ENCODE measurements at regions not wholly inside any gene's neighbourhood (a gene's known extent, or its start where the extent isn't known, plus 50 kb on each side); places are given as distances from the start of the nearest gene placed in this dataset.

- peaks cover 7% of the 10 kb centered on the region; the same call in 1 of the 2 replicates for H3K36me3 ChIP-seq (ENCODE audit: insufficient read depth, low read length)
- no peaks in the 10 kb centered on the region for H3K27me3 ChIP-seq (ENCODE audit: insufficient read depth, low read length)
- peak overlapping the region; percentile 62 for H3K27ac ChIP-seq (ENCODE audit: low read depth, low read length)
- H3K79me2 ChIP-seq (ENCODE audit: control insufficient read depth, insufficient read depth, low read length, unreplicated experiment) = peaks cover 91% of the 10 kb centered on the region
- no peak overlapping the region for H2AFZ ChIP-seq (ENCODE audit: low read length, unreplicated experiment)
- no peak overlapping the region for H3K4me3 ChIP-seq (ENCODE audit: low read depth, low read length)
- H3K4me1 ChIP-seq (ENCODE audit: control insufficient read depth, insufficient read depth, low read length, unreplicated experiment) = peaks cover 60% of the 10 kb centered on the region
Measured at GRCh38 chr9:110104261-110104809, 103.6 kb downstream of the C9orf152 start.

GRCh38 chr9:110105107-110105506 lies 102.9 kb downstream of the C9orf152 start:
- Histone ChIP-seq H3K4me3 (ENCODE audit: low read depth, low read length) (no peak overlapping the region), H3K79me2 (ENCODE audit: control insufficient read depth, insufficient read depth, low read length, unreplicated experiment) (peaks cover 91% of the 10 kb centered on the region), H3K27me3 (ENCODE audit: insufficient read depth, low read length) (no peaks in the 10 kb centered on the region), H3K27ac (ENCODE audit: low read depth, low read length) (peak overlapping the region; percentile 62), H3K4me1 (ENCODE audit: control insufficient read depth, insufficient read depth, low read length, unreplicated experiment) (peaks cover 62% of the 10 kb centered on the region), H3K36me3 (ENCODE audit: insufficient read depth, low read length) (peaks cover 7% of the 10 kb centered on the region; the same call in 1 of the 2 replicates), H2AFZ (ENCODE audit: low read length, unreplicated experiment) (no peak overlapping the region)

- Histone ChIP-seq H3K4me3 (ENCODE audit: low read depth, low read length) (no peak overlapping the region), H3K27ac (ENCODE audit: low read depth, low read length) (peak overlapping the region; percentile 62; the same call in 1 of the 2 replicates), H3K79me2 (ENCODE audit: control insufficient read depth, insufficient read depth, low read length, unreplicated experiment) (peaks cover 83% of the 10 kb centered on the region), H2AFZ (ENCODE audit: low read length, unreplicated experiment) (no peak overlapping the region), H3K27me3 (ENCODE audit: insufficient read depth, low read length) (no peaks in the 10 kb centered on the region), H3K36me3 (ENCODE audit: insufficient read depth, low read length) (peaks cover 3% of the 10 kb centered on the region; the same call in 1 of the 2 replicates), H3K4me1 (ENCODE audit: control insufficient read depth, insufficient read depth, low read length, unreplicated experiment) (peaks cover 55% of the 10 kb centered on the region)
Measured at GRCh38 chr9:110106661-110107060, 101.3 kb downstream of the C9orf152 start.

GRCh38 chr9:110109333-110110092 lies 98.4 kb downstream of the C9orf152 start:
- H3K4me1 ChIP-seq (ENCODE audit: control insufficient read depth, insufficient read depth, low read length, unreplicated experiment) = peaks cover 52% of the 10 kb centered on the region
- no peak overlapping the region for H2AFZ ChIP-seq (ENCODE audit: low read length, unreplicated experiment)
- H3K4me3 ChIP-seq (ENCODE audit: low read depth, low read length) = no peak overlapping the region
- H3K36me3 ChIP-seq (ENCODE audit: insufficient read depth, low read length) = no peaks in the 10 kb centered on the region
- H3K27me3 ChIP-seq (ENCODE audit: insufficient read depth, low read length) = no peaks in the 10 kb centered on the region
- peak overlapping the region; percentile 57 for H3K27ac ChIP-seq (ENCODE audit: low read depth, low read length)
- H3K79me2 ChIP-seq (ENCODE audit: control insufficient read depth, insufficient read depth, low read length, unreplicated experiment) = peaks cover 83% of the 10 kb centered on the region

- H3K36me3 ChIP-seq (ENCODE audit: insufficient read depth, low read length) = no peaks in the 10 kb centered on the region
- H3K79me2 ChIP-seq (ENCODE audit: control insufficient read depth, insufficient read depth, low read length, unreplicated experiment) = peaks cover 83% of the 10 kb centered on the region
- H3K27me3 ChIP-seq (ENCODE audit: insufficient read depth, low read length) = no peaks in the 10 kb centered on the region
- H3K4me1 ChIP-seq (ENCODE audit: control insufficient read depth, insufficient read depth, low read length, unreplicated experiment) = peaks cover 52% of the 10 kb centered on the region
- peak overlapping the region; percentile 57 for H3K27ac ChIP-seq (ENCODE audit: low read depth, low read length)
- H2AFZ ChIP-seq (ENCODE audit: low read length, unreplicated experiment) = no peak overlapping the region
- no peak overlapping the region for H3K4me3 ChIP-seq (ENCODE audit: low read depth, low read length)
Measured at GRCh38 chr9:110110154-110110553, 97.8 kb downstream of the C9orf152 start.

- Histone ChIP-seq H3K4me3 (ENCODE audit: low read depth, low read length) (no peak overlapping the region), H3K27ac (ENCODE audit: low read depth, low read length) (peak overlapping the region; percentile 6; the same call in 1 of the 2 replicates), H2AFZ (ENCODE audit: low read length, unreplicated experiment) (no peak overlapping the region), H3K4me1 (ENCODE audit: control insufficient read depth, insufficient read depth, low read length, unreplicated experiment) (peaks cover 58% of the 10 kb centered on the region), H3K27me3 (ENCODE audit: insufficient read depth, low read length) (no peaks in the 10 kb centered on the region), H3K79me2 (ENCODE audit: control insufficient read depth, insufficient read depth, low read length, unreplicated experiment) (peaks cover 77% of the 10 kb centered on the region), H3K36me3 (ENCODE audit: insufficient read depth, low read length) (no peaks in the 10 kb centered on the region)
Measured at GRCh38 chr9:110111868-110112267, 96.1 kb downstream of the C9orf152 start.

GRCh38 chr9:110112792-110113191 lies 95.2 kb downstream of the C9orf152 start:
- Histone ChIP-seq H3K4me1 (ENCODE audit: control insufficient read depth, insufficient read depth, low read length, unreplicated experiment) (peaks cover 65% of the 10 kb centered on the region), H3K36me3 (ENCODE audit: insufficient read depth, low read length) (0 out of 2 replicates have a peak, but pooled peaks cover 4% of the 10 kb centered on the region), H3K27me3 (ENCODE audit: insufficient read depth, low read length) (no peaks in the 10 kb centered on the region), H2AFZ (ENCODE audit: low read length, unreplicated experiment) (no peak overlapping the region), H3K27ac (ENCODE audit: low read depth, low read length) (peak overlapping the region; percentile 6; the same call in 1 of the 2 replicates), H3K4me3 (ENCODE audit: low read depth, low read length) (no peak overlapping the region), H3K79me2 (ENCODE audit: control insufficient read depth, insufficient read depth, low read length, unreplicated experiment) (peaks cover 78% of the 10 kb centered on the region)

- Histone ChIP-seq H3K27me3 (ENCODE audit: insufficient read depth, low read length) (no peaks in the 10 kb centered on the region), H3K4me3 (ENCODE audit: low read depth, low read length) (peak overlapping the region; percentile 30; the same call in 1 of the 2 replicates), H3K4me1 (ENCODE audit: control insufficient read depth, insufficient read depth, low read length, unreplicated experiment) (peaks cover 61% of the 10 kb centered on the region), H2AFZ (ENCODE audit: low read length, unreplicated experiment) (no peak overlapping the region), H3K36me3 (ENCODE audit: insufficient read depth, low read length) (0 out of 2 replicates have a peak, but pooled peaks cover 4% of the 10 kb centered on the region), H3K27ac (ENCODE audit: low read depth, low read length) (peak overlapping the region; percentile 98), H3K79me2 (ENCODE audit: control insufficient read depth, insufficient read depth, low read length, unreplicated experiment) (peaks cover 79% of the 10 kb centered on the region)
Measured at GRCh38 chr9:110114086-110114858, 93.7 kb downstream of the C9orf152 start.

- Histone ChIP-seq H3K79me2 (ENCODE audit: control insufficient read depth, insufficient read depth, low read length, unreplicated experiment) (peaks cover 79% of the 10 kb centered on the region), H3K27me3 (ENCODE audit: insufficient read depth, low read length) (no peaks in the 10 kb centered on the region), H3K4me3 (ENCODE audit: low read depth, low read length) (peak overlapping the region; percentile 30; the same call in 1 of the 2 replicates), H3K27ac (ENCODE audit: low read depth, low read length) (peak overlapping the region; percentile 98), H3K4me1 (ENCODE audit: control insufficient read depth, insufficient read depth, low read length, unreplicated experiment) (peaks cover 56% of the 10 kb centered on the region), H3K36me3 (ENCODE audit: insufficient read depth, low read length) (0 out of 2 replicates have a peak, but pooled peaks cover 6% of the 10 kb centered on the region), H2AFZ (ENCODE audit: low read length, unreplicated experiment) (no peak overlapping the region)
Measured at GRCh38 chr9:110114859-110115201, 93.1 kb downstream of the C9orf152 start.

- peaks cover 79% of the 10 kb centered on the region for H3K79me2 ChIP-seq (ENCODE audit: control insufficient read depth, insufficient read depth, low read length, unreplicated experiment)
Measured at GRCh38 chr9:110115341-110115820, 92.6 kb downstream of the C9orf152 start.

More at GRCh38 chr9:110115341-110115820, 92.6 kb downstream of the C9orf152 start:
- Histone ChIP-seq H3K4me1 (ENCODE audit: control insufficient read depth, insufficient read depth, low read length, unreplicated experiment) (peaks cover 51% of the 10 kb centered on the region), H3K27ac (ENCODE audit: low read depth, low read length) (peak overlapping the region; percentile 98), H3K36me3 (ENCODE audit: insufficient read depth, low read length) (0 out of 2 replicates have a peak, but pooled peaks cover 7% of the 10 kb centered on the region), H3K4me3 (ENCODE audit: low read depth, low read length) (peak overlapping the region; percentile 30; the same call in 1 of the 2 replicates), H3K27me3 (ENCODE audit: insufficient read depth, low read length) (no peaks in the 10 kb centered on the region), H2AFZ (ENCODE audit: low read length, unreplicated experiment) (no peak overlapping the region)

Measured in ACC112 (cell line).